GM23248 (cell line): ENCODE measurements at regions not wholly inside any gene's neighbourhood (a gene's known extent, or its start where the extent isn't known, plus 50 kb on each side); places are given as distances from the start of the nearest gene placed in this dataset.

ENCODE experiments used
- EZH2 ChIP-seq: fragments of 200-600 bp; sonication (generic); IDR thresholded peaks from 2 replicates; pipeline ENCODE4 v1.6.1; 2018; ENCODE audit warnings: antibody characterized with exemption, mild to moderate bottlenecking; ENCODE audit not compliant: insufficient read depth, poor library complexity, severe bottlenecking
- EZH2phosphoT487 ChIP-seq: fragments of 200-600 bp; sonication (generic); IDR thresholded peaks from 2 replicates; pipeline ENCODE4 v1.6.1; 2018; ENCODE audit warnings: antibody characterized with exemption, moderate library complexity, mild to moderate bottlenecking, low read depth; ENCODE audit not compliant: insufficient read depth

- TF ChIP-seq EZH2 (no peak), EZH2phosphoT487 (no peak)
Observed at GRCh38 chr13:91297503-91297902, 50.0 kb upstream of the MIR17HG start.
